CD4-positive, alpha-beta T cell treated with Interferon gamma for 1 hour (primary cell): ENCODE measurements at regions not wholly inside any gene's neighbourhood (a gene's known extent, or its start where the extent isn't known, plus 50 kb on each side); places are given as distances from the start of the nearest gene placed in this dataset.
"Not testable (repeated sequence)": the region's sequence is repeated elsewhere in the genome, so short reads cannot be mapped to it uniquely, and the experiment has no call there.

Source experiments
- DNase-seq: peaks from one replicate; pipeline ENCODE4 v3.0.0-alpha.2; 2020

DNA sequence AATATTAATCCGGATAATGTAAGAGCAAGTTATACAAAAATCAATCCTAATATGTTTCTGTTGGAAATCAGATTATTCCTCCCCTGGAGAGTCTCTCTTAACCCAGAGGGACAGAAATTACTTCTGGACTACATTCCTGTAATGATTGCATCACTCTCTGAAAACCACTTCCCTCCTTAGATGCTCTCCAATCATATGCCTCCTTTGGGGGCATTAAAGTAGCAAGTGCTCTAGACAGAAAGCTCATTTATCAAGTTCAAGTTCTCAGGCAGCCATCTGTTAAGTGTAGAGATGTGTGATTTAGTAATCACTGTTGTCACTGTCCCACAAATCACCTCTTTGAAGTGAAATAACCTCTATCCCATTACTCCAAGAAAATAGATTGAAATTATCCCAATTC is 247.1 kb downstream of the SLCO4C1 start:
- DNase-seq: no peak

DNA sequence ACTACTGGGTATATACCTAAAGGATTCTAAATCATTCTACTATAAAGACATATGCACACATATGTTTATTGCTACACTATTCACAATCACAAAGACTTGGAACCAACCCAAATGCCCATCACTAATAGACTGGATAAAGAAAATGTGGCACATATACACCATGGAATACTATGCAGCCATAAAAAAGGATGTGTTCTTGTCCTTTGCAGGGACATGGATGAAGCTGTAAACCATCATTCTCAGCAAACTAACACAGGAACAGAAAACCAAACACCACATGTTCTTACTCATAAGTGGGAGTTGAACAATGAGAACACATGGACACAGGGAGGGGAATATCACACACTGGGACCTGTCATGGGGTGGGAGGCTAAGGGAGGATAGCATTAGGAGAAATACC is 249.0 kb downstream of the SLCO4C1 start:
- not testable (repeated sequence) for DNase-seq

DNA sequence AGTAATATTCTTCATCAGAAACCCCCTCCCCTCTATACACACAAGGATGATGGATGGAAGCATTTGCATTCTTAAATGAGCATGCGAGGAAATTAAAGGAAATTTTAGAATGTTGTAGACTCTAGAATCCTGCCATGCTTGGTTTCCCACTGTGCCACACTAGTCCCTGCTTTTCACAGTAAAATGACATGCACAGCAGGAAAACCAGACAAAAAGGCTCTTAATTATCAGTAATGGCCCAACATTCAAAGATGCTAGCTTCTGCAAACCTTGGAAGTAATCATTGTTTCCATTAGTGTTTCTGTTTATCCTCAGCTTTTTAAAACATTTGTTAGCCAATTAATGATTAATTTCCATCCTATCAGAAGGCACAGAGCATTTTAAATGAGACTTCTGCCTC is 255.8 kb downstream of the SLCO4C1 start:
- DNase-seq: no peak

DNA sequence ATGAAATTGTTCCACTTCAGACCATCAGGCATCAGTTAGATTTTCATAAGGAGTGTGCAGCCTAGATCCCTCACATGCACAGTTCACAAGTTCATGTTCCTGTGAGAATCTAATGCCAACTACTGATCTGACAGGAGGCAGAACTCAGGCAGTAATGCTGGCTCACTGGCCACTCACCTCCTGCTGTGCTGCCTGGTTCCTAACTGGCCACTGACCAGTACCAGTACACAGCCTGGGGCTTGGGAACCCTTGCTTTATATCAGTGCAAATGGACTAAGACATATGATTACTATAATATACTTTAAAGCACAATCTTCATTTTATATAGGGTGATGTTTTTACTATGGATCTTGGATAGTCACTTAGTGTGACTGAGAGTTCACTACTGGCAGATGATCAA is 259.2 kb downstream of the SLCO4C1 start:
- DNase-seq: no peak

DNA sequence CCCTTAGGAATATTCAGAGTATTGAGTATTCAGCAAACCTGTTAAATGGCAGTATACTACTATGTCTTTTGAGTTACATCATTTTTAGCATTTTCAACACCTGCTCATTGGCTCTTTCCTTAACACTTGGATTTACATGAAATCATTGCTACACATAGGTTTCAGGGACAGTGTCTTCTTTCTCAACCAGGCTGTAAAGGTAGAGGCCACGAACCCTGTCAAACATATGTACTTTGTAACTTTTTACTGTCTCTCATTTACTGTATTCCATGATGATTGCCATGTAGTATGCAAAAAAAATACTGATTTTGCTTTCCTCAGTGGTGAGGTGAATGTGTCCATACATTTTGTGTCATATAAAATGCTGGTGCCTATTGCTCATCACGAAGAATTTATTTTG is 264.4 kb downstream of the SLCO4C1 start:
- no peak for DNase-seq

DNA sequence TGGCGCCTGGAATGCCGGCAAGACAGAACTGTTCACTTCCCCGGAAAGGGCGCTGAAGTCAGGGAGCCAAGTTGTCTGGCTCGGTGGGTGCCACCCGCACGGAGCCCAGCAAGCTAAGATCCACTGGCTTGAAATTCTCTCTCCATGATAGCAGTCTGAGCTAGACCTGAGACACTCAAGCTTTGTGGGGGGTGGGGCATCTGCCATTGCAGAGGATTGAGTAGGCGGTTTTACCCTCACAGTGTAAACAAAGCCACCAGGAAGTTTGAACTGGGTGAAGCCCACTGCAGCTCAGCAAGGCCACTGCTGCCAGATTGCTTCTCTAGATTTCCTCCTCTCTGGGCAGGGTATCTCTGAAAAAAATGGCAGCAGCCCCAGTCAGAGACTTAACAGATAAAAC is 277.4 kb downstream of the SLCO4C1 start:
- no peak for DNase-seq

DNA sequence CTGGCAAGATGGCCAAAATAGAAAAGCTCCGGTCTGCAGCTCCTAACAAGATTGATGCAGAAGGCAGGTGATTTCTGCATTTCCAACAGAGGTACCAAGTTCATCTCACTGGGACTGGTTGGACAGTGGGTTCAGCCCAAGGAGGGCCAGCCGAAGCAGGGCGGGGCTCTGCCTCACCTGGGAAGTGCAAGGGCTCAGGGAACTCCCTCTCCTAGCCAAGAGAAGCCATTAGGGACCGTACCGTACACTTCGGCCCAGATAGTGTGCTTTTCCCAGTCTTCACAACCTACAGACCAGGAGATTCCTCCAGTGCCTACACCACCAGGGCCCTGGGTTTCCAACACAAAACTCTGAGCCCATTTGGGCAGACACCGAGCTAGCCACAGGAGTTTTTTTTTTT is 277.8 kb downstream of the SLCO4C1 start:
- DNase-seq: no peak

DNA sequence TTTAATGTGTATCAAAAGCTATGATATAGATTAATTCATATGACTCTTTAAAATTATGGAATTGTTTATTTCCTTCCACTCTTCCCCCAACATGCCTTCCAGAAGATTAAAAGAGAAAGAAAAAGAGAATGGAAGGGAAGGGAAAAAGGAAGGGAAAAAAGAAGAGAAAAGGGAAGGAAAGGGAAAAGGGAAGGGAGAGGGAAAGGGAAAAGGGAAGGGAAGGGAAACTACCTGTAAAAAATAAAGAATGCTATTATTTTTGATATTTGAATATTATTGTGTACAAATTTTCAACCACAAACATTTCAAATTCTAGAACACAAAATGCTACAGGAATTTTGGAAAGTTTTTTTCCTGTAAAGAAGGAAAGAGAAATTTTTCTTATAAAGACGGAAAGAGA is 281.7 kb downstream of the SLCO4C1 start:
- no peak for DNase-seq

DNA sequence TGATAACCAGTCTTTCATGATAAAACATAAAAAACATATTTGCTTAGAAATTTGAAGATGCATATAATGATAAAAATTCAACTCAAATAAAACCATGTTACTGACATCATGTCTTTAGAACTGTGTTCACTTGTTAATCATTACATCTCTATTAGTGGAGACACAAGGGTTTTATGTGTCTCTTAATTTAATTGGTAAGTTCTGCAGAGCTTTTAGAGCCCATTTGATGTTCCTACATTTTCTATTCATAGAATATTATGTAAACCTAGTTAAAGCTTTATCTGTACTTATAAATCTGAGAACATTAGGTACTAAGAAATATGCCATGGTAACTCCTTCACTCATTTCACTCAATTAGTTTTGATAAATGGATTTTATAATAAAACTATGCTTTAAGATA is 285.4 kb downstream of the SLCO4C1 start:
- DNase-seq: no peak

DNA sequence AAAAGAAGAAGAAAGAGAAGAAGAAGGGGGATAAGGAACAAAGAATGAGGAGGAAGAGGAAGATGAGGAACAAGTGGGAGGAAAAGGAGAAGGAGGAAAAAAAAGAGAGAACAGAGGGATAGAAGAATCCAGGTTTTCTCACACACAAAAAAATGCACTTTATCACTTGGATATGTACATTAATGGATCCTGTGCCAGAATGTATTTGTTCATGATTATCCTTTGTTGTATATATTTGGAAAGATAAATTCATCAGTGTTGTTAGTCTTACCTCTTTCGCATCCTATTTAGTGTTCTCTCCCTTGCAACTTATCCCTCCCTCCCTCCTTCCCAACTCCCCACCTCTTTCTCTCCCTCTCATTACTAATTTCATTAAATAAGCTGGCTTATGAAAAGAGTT is 298.8 kb downstream of the SLCO4C1 start:
- DNase-seq: no peak

DNA sequence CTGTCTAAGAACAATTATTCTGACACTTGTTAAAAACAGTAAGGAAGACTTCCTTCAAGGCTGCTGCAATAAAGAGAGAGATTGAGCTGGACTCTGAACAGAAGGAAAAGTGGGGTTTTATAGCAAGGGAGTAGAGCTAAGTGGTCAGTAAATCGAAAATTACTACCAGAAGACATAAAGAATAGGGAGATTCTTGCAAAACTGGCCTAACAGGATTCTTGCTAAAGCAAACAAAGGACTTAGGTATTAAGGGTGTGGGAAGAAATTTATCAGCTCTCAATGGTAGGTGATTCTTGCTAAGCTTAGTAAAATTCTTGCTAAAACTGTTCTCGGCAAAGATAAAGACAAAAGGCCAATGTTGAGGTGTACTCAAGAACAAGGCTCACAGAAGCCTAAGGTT is 300.5 kb downstream of the SLCO4C1 start:
- DNase-seq: no peak

DNA sequence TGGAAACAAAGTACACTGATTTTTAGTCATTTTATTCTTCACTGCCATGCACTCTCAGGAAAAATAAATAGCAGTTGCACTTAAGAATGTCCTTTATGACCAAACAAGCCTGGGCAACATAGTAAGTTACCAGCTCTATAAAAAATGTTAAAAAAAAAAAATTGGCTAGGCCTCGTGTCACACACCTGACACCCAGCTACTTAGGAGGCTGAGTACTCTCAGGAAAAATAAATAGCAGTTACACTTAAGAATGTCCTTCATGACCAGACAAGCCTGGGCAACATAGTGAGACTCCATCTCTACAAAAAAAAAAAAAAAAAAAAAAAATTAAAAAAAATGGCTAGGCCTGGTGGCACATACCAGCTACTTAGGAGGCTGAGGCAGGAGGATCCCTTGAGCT is 304.6 kb downstream of the SLCO4C1 start:
- no peak for DNase-seq

DNA sequence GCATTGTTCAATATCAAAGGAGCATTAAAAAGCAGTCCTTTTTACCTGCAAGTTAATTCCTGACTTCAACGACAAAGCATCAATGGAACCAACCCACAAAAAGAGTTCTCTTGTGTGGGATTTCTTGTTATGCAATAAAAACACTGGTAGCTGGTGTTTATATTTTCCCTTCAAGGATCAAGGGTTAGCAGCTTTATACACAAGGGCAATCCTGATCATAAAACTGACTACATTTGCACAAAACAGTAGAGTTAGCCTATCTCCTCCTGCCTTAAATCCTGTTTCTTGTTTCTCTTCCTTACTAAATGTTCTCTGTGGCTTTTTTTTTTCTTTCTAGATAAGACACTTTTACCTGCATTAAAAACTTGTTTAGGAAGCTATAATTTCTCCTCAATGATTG is 306.4 kb downstream of the SLCO4C1 start:
- DNase-seq: no peak

DNA sequence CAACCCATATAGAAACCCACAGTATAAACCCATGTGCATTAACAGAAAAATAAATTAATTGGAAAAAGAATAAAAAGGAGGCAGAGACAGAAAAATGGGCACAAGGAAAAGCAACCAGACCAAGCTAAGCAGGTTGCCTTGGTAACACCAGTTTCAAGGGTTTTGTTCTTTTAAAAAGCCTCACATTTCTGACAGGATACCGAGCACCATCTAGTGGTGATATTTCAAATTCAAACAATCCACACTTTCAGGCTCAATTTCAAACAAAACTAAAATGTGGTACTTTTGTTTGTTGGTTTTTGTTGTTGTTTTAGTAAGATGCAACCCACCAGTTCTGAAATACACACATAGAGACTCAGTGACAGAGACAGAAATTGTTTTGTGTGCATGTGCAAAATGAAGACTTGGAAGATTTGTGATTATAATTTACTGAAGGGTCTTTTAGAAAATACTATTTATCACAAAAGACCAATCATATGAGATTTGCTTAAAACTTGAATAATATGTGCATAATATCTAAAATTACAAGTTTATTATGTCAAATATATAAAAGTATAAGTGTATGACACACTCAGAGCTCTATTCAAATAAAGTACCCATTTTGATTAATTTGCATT is 318.2 kb downstream of the SLCO4C1 start:
- no peak for DNase-seq

DNA sequence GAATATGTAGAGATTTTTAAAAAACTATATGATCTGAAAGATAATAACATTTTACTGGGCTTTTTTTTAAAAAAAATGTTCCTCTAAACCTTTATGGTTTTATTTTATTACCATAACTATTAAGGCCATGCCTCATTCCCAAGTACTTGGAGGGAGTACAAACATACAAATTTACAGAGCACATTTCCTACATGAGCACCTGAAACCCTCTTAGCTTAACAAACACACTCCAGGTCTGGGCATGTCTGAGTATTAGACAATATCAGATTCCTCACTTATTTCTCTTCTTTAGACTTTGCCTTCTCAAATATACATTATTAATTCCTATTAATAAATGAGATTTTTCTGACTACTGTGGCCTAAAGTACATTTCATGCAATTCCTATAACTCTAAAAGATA is 319.2 kb downstream of the SLCO4C1 start:
- DNase-seq: no peak

DNA sequence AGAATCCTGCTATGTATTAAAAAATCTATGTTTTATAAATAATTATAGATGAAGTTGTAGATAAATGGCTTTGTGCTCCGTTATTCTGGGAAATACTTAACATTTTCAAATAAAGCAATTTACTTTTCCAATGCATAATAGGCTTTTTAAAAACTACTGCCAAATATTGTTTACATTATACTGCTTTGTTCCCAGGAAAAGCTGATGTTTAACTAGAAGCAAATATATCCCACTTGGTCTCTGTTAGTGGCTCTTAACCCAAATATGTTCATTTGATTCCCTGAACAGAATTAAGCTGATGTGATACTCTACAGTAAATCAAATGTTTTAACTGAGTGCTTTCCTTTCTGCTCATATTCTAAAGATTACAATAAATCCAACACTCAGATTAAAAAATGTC is 326.3 kb downstream of the SLCO4C1 start:
- no peak for DNase-seq

DNA sequence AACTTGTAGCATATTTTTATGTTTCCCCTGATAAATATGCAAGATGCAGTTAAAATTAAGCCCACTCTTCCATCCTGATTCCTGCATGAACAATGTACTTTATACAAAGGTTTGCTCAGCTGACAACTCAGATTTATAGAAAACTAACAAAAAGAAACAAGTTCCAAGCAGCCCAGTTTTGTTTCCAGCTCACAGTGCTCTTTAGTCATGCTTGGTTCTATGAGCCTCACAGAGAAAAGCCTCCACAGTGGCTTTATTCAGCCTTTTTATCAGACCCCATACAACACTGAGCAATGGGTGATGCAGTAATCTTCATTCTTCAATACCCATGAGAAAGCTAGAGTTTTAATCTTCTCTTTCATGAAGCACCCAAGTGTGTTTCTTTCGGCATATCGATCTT is 329.6 kb downstream of the SLCO4C1 start:
- no peak for DNase-seq

DNA sequence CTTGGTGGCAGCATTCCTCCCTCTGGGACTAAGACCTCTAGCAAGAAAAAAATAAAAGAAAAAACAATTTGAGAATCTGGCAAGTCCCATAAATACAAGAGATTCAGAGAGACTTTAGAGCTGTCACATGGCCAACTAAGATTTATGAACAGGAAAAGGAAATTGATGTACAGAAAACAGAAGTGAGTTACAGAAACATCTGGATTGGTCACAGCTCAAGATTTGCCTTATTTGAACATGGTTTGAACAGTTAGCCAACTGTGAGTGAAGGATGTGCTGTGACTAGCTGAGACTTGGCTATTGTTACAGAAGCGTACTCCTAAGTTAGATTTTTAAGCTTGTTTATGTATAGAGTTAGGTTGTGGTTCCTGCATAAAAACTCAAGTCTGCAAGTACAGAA is 340.2 kb downstream of the SLCO4C1 start:
- no peak for DNase-seq

DNA sequence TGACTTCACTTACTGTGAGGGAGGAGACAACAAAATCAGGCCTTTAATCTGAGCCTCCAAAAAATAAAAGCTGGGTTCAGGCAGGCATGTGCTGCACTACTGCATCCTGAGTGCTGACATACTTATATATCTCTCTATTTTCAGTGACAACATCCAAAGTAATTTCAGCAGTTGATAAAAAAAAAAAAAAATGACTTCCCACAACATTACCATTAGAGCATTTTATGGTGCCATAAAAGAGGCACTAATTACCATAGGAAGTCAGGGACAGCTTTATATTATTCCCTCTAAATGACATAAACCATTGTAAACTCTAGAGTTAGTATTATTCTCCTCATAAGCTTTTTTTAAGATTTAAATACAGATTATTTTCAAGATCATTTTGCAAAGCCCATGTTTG is 346.1 kb downstream of the SLCO4C1 start:
- DNase-seq: no peak

DNA sequence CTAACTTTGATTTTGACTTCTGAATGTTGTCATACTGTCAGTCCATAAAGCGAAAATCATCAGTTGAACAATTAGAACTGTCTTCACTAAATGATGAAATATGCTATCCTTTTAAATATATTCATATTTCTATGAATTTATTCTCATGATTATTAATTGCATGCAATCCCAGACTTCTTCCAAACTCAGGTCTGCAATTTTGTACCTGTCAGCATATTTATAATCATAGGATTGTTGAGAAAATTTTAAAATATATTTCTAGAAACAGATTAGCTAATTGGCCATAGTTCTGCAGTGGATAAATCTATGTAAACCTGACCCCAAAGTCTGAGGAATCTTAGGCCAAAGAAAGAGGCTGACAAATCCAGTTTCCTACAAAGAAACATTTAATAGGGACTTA is 347.5 kb downstream of the SLCO4C1 start:
- DNase-seq: no peak

DNA sequence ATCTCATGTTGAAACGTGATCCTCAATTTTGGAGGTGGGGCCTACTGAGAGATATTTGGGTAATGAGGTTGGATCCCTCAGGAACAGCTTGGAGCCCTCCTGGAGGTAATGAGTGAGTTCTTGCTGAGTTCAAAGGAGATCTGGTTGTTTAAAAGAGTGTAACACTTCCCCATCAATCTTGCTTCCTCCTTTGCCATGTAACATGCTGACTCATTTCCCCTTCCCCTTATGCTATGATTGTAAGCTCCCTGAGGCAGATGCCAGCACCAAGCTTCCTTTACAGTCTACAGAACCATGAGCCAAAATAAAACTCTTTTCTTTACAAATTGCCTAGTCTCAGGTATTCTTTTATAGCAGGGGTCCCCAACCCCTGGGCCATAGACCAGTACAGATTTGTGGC is 352.3 kb downstream of the SLCO4C1 start:
- no peak for DNase-seq

DNA sequence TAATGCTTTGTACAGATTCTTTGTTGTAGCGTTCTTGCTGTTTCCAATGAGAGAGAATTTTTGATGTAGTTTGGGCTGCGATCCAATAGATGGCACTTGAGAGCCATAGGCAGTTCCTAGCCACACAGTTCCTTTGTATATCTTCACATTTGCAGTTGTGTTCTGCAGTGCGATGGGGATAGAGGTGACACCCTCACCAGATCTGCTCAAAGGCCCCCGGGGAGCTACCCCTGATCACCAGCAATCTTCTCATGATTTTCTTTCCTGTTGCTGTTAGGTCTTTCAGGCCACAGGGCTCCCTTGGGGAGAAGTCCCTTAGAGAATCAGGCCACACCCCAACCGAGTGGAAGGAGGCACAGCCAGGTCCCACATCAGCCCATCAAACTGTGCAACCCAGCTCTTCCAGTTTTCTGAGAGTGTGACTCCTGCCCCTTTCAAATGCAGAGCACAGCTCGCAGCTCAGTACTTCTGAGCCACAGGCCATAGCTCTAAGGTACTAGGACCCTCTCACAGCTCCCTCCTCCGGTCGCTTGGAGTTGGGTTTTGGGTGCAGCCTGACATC is 353.7 kb downstream of the SLCO4C1 start:
- no peak for DNase-seq

DNA sequence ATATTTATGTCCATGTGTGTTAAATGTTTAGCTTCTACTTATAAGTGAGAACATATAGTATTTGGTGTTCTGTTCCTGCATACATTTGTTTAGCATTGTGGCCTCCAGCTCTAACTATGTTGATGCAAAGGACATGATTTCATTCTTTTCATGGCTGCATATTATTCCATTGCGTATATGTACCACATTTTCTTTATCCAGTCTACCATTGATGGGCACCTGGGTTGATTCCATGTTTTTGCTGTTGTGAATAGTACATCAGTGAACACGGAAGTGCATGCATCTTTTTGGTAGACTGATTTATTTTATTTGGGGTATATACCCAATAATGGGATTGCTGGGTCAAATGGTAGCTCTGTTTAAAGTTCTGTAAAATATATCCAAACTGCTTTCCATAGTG is 359.0 kb downstream of the SLCO4C1 start:
- DNase-seq: no peak

DNA sequence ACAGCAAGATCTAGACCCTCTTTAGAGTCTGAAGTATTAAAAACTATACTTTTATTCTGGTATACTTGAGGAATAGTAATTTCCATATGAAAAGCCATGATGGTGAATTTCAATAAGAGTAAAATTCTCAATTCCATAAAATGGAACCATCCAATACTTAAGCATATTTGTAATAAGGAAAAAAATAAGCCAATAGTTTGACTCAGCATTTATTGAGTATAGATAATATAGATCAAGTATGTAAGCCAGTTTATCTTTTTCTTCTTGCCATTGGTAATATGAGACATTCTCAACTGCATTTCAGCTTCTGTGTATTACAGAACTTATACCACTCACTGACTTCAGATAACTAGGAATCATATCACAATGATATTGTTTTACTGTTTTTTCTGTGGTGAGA is 361.0 kb downstream of the SLCO4C1 start:
- DNase-seq: no peak

DNA sequence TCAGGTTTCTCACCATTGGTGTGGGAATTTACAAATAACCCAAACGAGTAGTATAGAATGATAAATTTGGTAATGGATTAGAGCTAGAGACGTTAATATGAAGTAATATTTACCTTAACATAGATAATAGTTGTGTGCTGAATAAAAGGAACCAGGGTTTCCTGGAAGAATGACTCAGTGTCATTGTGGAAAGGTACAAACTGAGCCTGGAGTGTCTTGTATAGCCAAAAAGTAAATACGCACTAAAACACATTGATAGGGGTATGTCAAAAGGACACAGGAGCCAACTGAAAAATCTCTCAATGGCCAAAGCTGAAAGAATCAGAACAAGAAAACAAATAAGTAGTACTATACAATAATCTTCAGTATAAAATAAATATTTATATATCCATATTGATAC is 363.5 kb downstream of the SLCO4C1 start:
- DNase-seq: no peak

DNA sequence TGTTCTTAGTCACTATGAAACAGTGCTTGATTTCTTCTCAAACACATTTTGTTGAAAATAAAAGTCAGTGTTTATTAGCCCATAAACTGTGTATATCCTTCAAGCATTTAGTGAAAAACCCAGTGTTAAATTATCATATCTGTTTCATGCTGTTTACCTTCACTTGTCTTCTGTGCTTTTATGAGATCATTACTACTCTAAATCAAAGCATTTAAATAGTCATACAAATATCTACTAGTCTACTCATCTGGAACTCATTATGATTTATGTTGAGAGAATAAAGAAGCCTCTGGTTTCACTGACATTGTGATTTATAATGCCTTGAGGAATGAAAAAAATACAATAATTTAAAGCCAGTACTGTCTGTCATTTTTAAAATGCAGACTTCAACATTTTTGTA is 366.5 kb downstream of the SLCO4C1 start:
- no peak for DNase-seq
